ENCODE measurements at regions not wholly inside any gene's neighbourhood (a gene's known extent, or its start where the extent isn't known, plus 50 kb on each side); places are given as distances from the start of the nearest gene placed in this dataset.

DNA sequence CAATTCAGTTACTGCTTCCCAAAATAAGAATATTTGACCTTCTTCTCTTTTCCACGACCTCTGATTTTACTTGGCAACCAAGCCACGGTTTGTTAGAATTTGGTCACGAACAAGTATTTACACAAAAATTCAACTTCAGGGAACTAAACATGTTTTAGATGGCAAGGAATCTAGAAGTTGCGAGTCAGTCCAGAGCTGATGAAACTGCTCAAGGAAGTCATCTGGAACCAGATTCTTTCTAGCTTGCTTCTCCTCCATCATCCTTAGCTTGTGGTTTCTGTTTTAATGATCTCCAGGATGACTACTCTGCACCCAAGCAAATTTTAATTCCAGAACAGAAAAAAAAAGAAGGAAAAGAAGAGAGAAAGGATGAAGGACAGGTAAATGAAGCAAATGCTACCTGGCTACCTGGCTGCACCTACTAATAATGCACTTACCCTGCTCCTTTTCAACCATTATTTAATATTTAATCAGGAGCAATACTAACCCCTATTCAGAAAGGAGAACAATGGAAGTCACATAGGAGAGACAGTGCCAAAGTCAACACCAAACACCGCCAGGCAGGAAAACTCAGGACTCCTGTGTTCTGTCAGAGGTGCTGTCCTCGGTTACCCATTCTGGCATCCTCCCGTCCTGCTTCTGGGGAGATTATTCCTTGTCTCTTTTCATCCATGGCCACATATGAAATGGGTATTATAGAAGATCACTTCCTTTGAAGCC lies 54.2 kb upstream of the RGS7 start:
- H3K4me1 ChIP-seq (ENCODE audit: control insufficient read depth, insufficient read depth, low read length) = no peaks in the 10 kb centered on the region
- H3K4me2 ChIP-seq (ENCODE audit: control insufficient read depth, insufficient read depth) = no peak overlapping the region
- H3K27me3 ChIP-seq (replicated peaks in 1 of 2; ENCODE audit: control insufficient read depth in 2 of 2, insufficient read depth in 2 of 2, low read length in 1 of 2) = no peaks in the 10 kb centered on the region; a peak in 1 of 4 replicates
- TF ChIP-seq, protein P1, sequence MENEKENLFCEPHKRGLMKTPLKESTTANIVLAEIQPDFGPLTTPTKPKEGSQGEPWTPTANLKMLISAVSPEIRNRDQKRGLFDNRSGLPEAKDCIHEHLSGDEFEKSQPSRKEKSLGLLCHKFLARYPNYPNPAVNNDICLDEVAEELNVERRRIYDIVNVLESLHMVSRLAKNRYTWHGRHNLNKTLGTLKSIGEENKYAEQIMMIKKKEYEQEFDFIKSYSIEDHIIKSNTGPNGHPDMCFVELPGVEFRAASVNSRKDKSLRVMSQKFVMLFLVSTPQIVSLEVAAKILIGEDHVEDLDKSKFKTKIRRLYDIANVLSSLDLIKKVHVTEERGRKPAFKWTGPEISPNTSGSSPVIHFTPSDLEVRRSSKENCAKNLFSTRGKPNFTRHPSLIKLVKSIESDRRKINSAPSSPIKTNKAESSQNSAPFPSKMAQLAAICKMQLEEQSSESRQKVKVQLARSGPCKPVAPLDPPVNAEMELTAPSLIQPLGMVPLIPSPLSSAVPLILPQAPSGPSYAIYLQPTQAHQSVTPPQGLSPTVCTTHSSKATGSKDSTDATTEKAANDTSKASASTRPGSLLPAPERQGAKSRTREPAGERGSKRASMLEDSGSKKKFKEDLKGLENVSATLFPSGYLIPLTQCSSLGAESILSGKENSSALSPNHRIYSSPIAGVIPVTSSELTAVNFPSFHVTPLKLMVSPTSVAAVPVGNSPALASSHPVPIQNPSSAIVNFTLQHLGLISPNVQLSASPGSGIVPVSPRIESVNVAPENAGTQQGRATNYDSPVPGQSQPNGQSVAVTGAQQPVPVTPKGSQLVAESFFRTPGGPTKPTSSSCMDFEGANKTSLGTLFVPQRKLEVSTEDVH (IDR thresholded peaks at IDR 0.05; ENCODE audit: low read depth, partially characterized antibody) = no peak
- TF ChIP-seq, protein P2, sequence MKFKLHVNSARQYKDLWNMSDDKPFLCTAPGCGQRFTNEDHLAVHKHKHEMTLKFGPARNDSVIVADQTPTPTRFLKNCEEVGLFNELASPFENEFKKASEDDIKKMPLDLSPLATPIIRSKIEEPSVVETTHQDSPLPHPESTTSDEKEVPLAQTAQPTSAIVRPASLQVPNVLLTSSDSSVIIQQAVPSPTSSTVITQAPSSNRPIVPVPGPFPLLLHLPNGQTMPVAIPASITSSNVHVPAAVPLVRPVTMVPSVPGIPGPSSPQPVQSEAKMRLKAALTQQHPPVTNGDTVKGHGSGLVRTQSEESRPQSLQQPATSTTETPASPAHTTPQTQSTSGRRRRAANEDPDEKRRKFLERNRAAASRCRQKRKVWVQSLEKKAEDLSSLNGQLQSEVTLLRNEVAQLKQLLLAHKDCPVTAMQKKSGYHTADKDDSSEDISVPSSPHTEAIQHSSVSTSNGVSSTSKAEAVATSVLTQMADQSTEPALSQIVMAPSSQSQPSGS (IDR thresholded peaks at IDR 0.05; ENCODE audit: low read length) = no peak
- TF ChIP-seq POLR2AphosphoS5 (IDR thresholded peaks at IDR 0.05; ENCODE audit: low read length) (no peak), SMAD5 (IDR thresholded peaks at IDR 0.05; ENCODE audit: low read depth) (no peak), BRCA1 (IDR thresholded peaks at IDR 0.05; ENCODE audit: low read depth, low read length) (no peak), NFIC (IDR thresholded peaks at IDR 0.05; ENCODE audit: low read depth, low read length) (no peak)
- TF ChIP-seq, protein P3, sequence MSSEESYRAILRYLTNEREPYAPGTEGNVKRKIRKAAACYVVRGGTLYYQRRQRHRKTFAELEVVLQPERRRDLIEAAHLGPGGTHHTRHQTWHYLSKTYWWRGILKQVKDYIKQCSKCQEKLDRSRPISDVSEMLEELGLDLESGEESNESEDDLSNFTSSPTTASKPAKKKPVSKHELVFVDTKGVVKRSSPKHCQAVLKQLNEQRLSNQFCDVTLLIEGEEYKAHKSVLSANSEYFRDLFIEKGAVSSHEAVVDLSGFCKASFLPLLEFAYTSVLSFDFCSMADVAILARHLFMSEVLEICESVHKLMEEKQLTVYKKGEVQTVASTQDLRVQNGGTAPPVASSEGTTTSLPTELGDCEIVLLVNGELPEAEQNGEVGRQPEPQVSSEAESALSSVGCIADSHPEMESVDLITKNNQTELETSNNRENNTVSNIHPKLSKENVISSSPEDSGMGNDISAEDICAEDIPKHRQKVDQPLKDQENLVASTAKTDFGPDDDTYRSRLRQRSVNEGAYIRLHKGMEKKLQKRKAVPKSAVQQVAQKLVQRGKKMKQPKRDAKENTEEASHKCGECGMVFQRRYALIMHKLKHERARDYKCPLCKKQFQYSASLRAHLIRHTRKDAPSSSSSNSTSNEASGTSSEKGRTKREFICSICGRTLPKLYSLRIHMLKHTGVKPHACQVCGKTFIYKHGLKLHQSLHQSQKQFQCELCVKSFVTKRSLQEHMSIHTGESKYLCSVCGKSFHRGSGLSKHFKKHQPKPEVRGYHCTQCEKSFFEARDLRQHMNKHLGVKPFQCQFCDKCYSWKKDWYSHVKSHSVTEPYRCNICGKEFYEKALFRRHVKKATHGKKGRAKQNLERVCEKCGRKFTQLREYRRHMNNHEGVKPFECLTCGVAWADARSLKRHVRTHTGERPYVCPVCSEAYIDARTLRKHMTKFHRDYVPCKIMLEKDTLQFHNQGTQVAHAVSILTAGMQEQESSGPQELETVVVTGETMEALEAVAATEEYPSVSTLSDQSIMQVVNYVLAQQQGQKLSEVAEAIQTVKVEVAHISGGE (CRISPR knock-in tag; IDR thresholded peaks at IDR 0.05) = no peak
- TF ChIP-seq, protein P4, sequence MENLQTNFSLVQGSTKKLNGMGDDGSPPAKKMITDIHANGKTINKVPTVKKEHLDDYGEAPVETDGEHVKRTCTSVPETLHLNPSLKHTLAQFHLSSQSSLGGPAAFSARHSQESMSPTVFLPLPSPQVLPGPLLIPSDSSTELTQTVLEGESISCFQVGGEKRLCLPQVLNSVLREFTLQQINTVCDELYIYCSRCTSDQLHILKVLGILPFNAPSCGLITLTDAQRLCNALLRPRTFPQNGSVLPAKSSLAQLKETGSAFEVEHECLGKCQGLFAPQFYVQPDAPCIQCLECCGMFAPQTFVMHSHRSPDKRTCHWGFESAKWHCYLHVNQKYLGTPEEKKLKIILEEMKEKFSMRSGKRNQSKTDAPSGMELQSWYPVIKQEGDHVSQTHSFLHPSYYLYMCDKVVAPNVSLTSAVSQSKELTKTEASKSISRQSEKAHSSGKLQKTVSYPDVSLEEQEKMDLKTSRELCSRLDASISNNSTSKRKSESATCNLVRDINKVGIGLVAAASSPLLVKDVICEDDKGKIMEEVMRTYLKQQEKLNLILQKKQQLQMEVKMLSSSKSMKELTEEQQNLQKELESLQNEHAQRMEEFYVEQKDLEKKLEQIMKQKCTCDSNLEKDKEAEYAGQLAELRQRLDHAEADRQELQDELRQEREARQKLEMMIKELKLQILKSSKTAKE (IDR thresholded peaks at IDR 0.05; ENCODE audit: low read depth, poor library complexity, severe bottlenecking) = no peak
- TF ChIP-seq, protein P5, sequence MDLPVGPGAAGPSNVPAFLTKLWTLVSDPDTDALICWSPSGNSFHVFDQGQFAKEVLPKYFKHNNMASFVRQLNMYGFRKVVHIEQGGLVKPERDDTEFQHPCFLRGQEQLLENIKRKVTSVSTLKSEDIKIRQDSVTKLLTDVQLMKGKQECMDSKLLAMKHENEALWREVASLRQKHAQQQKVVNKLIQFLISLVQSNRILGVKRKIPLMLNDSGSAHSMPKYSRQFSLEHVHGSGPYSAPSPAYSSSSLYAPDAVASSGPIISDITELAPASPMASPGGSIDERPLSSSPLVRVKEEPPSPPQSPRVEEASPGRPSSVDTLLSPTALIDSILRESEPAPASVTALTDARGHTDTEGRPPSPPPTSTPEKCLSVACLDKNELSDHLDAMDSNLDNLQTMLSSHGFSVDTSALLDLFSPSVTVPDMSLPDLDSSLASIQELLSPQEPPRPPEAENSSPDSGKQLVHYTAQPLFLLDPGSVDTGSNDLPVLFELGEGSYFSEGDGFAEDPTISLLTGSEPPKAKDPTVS (IDR thresholded peaks at IDR 0.05; ENCODE audit: low read depth, low read length) = no peak
- H3K27ac ChIP-seq (ENCODE audit: control insufficient read depth, insufficient read depth) = no peak overlapping the region
- ATAC-seq (no peak), FAIRE-seq (no peak), DNase-seq (ENCODE audit: low read depth, low spot score) (no peak)
- no peaks in the 10 kb centered on the region for H4K20me1 ChIP-seq (ENCODE audit: control insufficient read depth, insufficient read depth)
- H3K4me3 ChIP-seq = no peak overlapping the region
- H3K36me3 ChIP-seq (ENCODE audit: control insufficient read depth in 2 of 2, insufficient read depth in 2 of 2, low read length in 1 of 2) = no peaks in the 10 kb centered on the region
- intact Hi-C loops (cut with micrococcal nuclease; ENCODE audit: unreplicated experiment) = no loop called here
- RAD21 ChIA-PET (ENCODE audit: unreplicated experiment) = no interaction called here
- 36% methylated on average over 7 of the region's 7 CpGs for WGBS (ENCODE audit: insufficient coverage, insufficient replicate concordance, low lambda C conversion rate, missing lambda C conversion rate)
- H3K9me3 ChIP-seq (replicated peaks; ENCODE audit: control insufficient read depth, insufficient read depth, low read length) = no peaks in the 10 kb centered on the region
- H2AFZ ChIP-seq (ENCODE audit: control insufficient read depth, low read depth, low read length) = no peak overlapping the region
- in situ Hi-C loops (cut with MboI) = no loop called here
- H3K9ac ChIP-seq (ENCODE audit: control insufficient read depth, insufficient read depth, low read length) = no peak overlapping the region
- CTCF ChIA-PET = interaction anchor here (1.1 kb wide), 1 partner anchor 74 kb away, joined by 3 read pairs; no protein-coding TSS in a partner anchor
- BruUV-seq (replicated peaks) = no TSS peak
- POLR2A ChIA-PET = no interaction called here
- no peaks in the 10 kb centered on the region for H3K79me2 ChIP-seq (ENCODE audit: control insufficient read depth, insufficient read depth, low read length)
- SMC1A ChIA-PET (ENCODE audit: uncharacterized antibody, unreplicated experiment) = interaction anchor here (1.0 to 1.3 kb wide), 2 partner anchors 14 to 100 kb away, joined by 3 read pairs; no protein-coding TSS in a partner anchor

Data from GM12878 (cell line).